ENCODE measurements at regions not wholly inside any gene's neighbourhood (a gene's known extent, or its start where the extent isn't known, plus 50 kb on each side); places are given as distances from the start of the nearest gene placed in this dataset.

DNA sequence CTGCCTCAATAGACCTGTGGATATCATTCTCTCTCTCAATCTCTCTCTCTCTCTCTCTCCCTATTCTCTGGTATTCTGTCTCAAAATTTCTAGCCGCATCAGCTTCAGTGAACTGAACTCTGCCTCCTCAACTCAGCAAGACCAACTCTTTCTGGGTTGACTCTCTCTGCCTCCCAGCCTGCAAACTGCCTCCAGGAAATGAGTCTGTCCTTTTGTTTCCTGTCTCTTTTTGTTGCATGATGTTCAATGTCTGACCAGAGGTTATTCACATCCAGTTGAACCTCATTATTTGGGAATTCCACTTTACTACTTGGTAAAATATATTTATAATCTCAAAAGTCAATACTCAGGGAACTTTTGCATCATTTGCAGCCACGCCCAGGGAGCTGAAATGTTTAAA lies 682.7 kb upstream of the FZD8 start:
- Histone ChIP-seq H3K9me3 (ENCODE audit: insufficient read depth in 2 of 2, low read depth in 1 of 2, low read length in 1 of 2) (no peaks in the 10 kb centered on the region), H4K20me1 (replicated peaks in 1 of 2; ENCODE audit: control insufficient read depth in 1 of 2, insufficient read depth in 2 of 2, low read length in 2 of 2) (no peaks in the 10 kb centered on the region), H2BK20ac (ENCODE audit: low read length) (no peak overlapping the region), H3K4ac (replicated peaks; ENCODE audit: insufficient read length, low read depth, low read length) (no peak overlapping the region), H3K18ac (ENCODE audit: extremely low read depth, low read length) (no peak overlapping the region), H2AFZ (ENCODE audit: low read length) (peak overlapping the region; percentile 24; the same call in 1 of the 2 replicates), H3K36me3 (ENCODE audit: control insufficient read depth in 2 of 4, insufficient read depth in 4 of 4, low read length in 3 of 4) (no peaks in the 10 kb centered on the region), H3K27ac (ENCODE audit: low read depth, low read length) (no peak overlapping the region), H3K79me2 (ENCODE audit: control insufficient read depth in 1 of 2, insufficient read depth in 2 of 2, low read length in 2 of 2) (no peaks in the 10 kb centered on the region), H3K79me1 (ENCODE audit: low read depth, low read length) (no peaks in the 10 kb centered on the region), H2BK120ac (replicated peaks; ENCODE audit: low read depth, low read length) (no peak overlapping the region), H3K4me2 (ENCODE audit: insufficient read depth in 1 of 2, low read depth in 2 of 2, low read length in 2 of 2) (no peak overlapping the region), H2BK5ac (ENCODE audit: low read depth, low read length) (no peak overlapping the region), H4K91ac (replicated peaks; ENCODE audit: insufficient read length, low read length) (no peak overlapping the region), H3K9ac (replicated peaks in 1 of 4; ENCODE audit: extremely low read depth in 1 of 4, low read depth in 3 of 4, low read length in 3 of 4) (no peak overlapping the region), H3K56ac (replicated peaks; ENCODE audit: insufficient read length, low read depth, low read length) (no peak overlapping the region), H4K8ac (ENCODE audit: extremely low read depth, insufficient read depth, low read length) (no peak overlapping the region), H2AK5ac (ENCODE audit: low read depth, low read length) (no peak overlapping the region), H3K4me3 (ENCODE audit: extremely low read depth in 1 of 4, insufficient read depth in 2 of 4, low read depth in 3 of 4, low read length in 4 of 4) (no peak overlapping the region), H3K23me2 (ENCODE audit: low read depth, low read length) (no peaks in the 10 kb centered on the region), H3K23ac (ENCODE audit: insufficient read length) (no peak overlapping the region), H3K27me3 (replicated peaks in 1 of 4; ENCODE audit: control insufficient read depth in 3 of 4, extremely low read depth in 1 of 4, insufficient read depth in 3 of 4, low read length in 3 of 4) (no peaks in the 10 kb centered on the region), H3K4me1 (replicated peaks in 1 of 4; ENCODE audit: control insufficient read depth in 3 of 4, insufficient read depth in 4 of 4, low read length in 3 of 4) (no peaks in the 10 kb centered on the region), H2BK15ac (ENCODE audit: low read length) (no peak overlapping the region), H2BK12ac (ENCODE audit: low read depth, low read length) (no peak overlapping the region), H3K14ac (ENCODE audit: insufficient read length) (no peak overlapping the region), H4K5ac (ENCODE audit: insufficient read length, low read depth, low read length) (no peak overlapping the region)
- TF ChIP-seq SIRT6 (IDR thresholded peaks at IDR 0.05; ENCODE audit: low read length) (no peak), KDM4A (IDR thresholded peaks at IDR 0.05; ENCODE audit: low read depth, low read length, severe bottlenecking) (no peak), RAD21 (IDR thresholded peaks at IDR 0.05 in 1 of 2, conservative IDR thresholded peaks at IDR 0.05 in 1 of 2; ENCODE audit: low read depth in 2 of 2, low read length in 2 of 2) (no peak), RBBP5 (IDR thresholded peaks at IDR 0.05; ENCODE audit: borderline replicate concordance, low read depth, low read length) (no peak)
- TF ChIP-seq, protein P1, sequence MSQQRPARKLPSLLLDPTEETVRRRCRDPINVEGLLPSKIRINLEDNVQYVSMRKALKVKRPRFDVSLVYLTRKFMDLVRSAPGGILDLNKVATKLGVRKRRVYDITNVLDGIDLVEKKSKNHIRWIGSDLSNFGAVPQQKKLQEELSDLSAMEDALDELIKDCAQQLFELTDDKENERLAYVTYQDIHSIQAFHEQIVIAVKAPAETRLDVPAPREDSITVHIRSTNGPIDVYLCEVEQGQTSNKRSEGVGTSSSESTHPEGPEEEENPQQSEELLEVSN (IDR thresholded peaks at IDR 0.05), result no peak
- FAIRE-seq (no peak), DNase-seq (ENCODE audit: low read depth in 1 of 2, low spot score in 2 of 2) (no peak)
- POLR2A ChIA-PET (ENCODE audit: partially characterized antibody), result no interaction called here
- CTCF ChIA-PET (ENCODE audit: partially characterized antibody), result interaction anchor here (0.6 kb wide), 1 partner anchor 522 kb away, joined by 3 read pairs; no protein-coding TSS in a partner anchor
- WGBS, 2 experiments (ENCODE audit: extremely low coverage in 1 of 2, insufficient coverage in 1 of 2, insufficient read length in 1 of 2, insufficient replicate concordance in 2 of 2, low coverage in 1 of 2, low lambda C conversion rate in 2 of 2, missing lambda C conversion rate in 1 of 2), result 89% methylated on average over 2 of the region's 2 CpGs; no CpG with 5 or more reads in 1 of the 2 experiments
